GM19023 (cell line): ENCODE measurements at regions not wholly inside any gene's neighbourhood (a gene's known extent, or its start where the extent isn't known, plus 50 kb on each side); places are given as distances from the start of the nearest gene placed in this dataset.
"Not testable (repeated sequence)": the region's sequence is repeated elsewhere in the genome, so short reads cannot be mapped to it uniquely, and the experiment has no call there.

Source experiments
- ATAC-seq: cut with Tn5 transposase; IDR thresholded peaks from one replicate; pipeline ENCODE4 v1.9.1; 2021; ENCODE audit warnings: mild to moderate bottlenecking, moderate library complexity; ENCODE audit not compliant: unreplicated experiment

- no peak for ATAC-seq
These were observed 108.8 kb downstream of the EFHB start for GRCh38 chr3:19825193-19825592.

GRCh38 chr3:19822805-19823204 is 111.2 kb downstream of the EFHB start:
- ATAC-seq = no peak

GRCh38 chr3:19816631-19817030 is 117.4 kb downstream of the EFHB start:
- no peak for ATAC-seq

GRCh38 chr3:19815805-19816204 is 118.2 kb downstream of the EFHB start:
- ATAC-seq = no peak

- not testable (repeated sequence) for ATAC-seq
These were observed 120.3 kb downstream of the EFHB start for GRCh38 chr3:19813743-19814142.

- no peak for ATAC-seq
These were observed 122.3 kb downstream of the EFHB start for GRCh38 chr3:19811689-19812088.

GRCh38 chr3:19808834-19809233 is 125.2 kb downstream of the EFHB start:
- no peak for ATAC-seq

- no peak for ATAC-seq
These were observed 134.1 kb downstream of the EFHB start for GRCh38 chr3:19799887-19800286.

GRCh38 chr3:19799115-19799514 is 134.9 kb downstream of the EFHB start:
- no peak for ATAC-seq

GRCh38 chr3:19798324-19798723 is 135.7 kb downstream of the EFHB start:
- no peak for ATAC-seq

- no peak for ATAC-seq
These were observed 141.6 kb downstream of the EFHB start for GRCh38 chr3:19792388-19792787.

GRCh38 chr3:19775765-19776164 is 158.3 kb downstream of the EFHB start:
- ATAC-seq = no peak

GRCh38 chr3:19769694-19770093 is 164.3 kb downstream of the EFHB start:
- no peak for ATAC-seq

GRCh38 chr3:19765954-19766353 is 168.1 kb downstream of the EFHB start:
- no peak for ATAC-seq

- ATAC-seq = no peak
These were observed 176.2 kb downstream of the EFHB start for GRCh38 chr3:19757773-19758172.

- ATAC-seq = no peak
These were observed 184.5 kb downstream of the EFHB start for GRCh38 chr3:19749448-19750017.

GRCh38 chr3:19748782-19749447 is 185.1 kb downstream of the EFHB start:
- no peak for ATAC-seq

GRCh38 chr3:19744047-19744446 is 190.0 kb downstream of the EFHB start:
- no peak for ATAC-seq

- ATAC-seq = no peak
These were observed 191.1 kb downstream of the EFHB start for GRCh38 chr3:19742935-19743334.

GRCh38 chr3:19739504-19739903 is 194.5 kb downstream of the EFHB start:
- ATAC-seq = no peak

GRCh38 chr3:19738846-19739245 is 195.2 kb downstream of the EFHB start:
- no peak for ATAC-seq

GRCh38 chr3:19735111-19735510 is 198.9 kb downstream of the EFHB start:
- no peak for ATAC-seq

GRCh38 chr3:19734453-19734852 is 199.6 kb downstream of the EFHB start:
- no peak for ATAC-seq
